PC-9 (cell line): ENCODE measurements at regions not wholly inside any gene's neighbourhood (a gene's known extent, or its start where the extent isn't known, plus 50 kb on each side); places are given as distances from the start of the nearest gene placed in this dataset.

ENCODE experiments used
- CTCF ChIP-seq: fragments of 200-600 bp; sonication (generic); conservative IDR thresholded peaks from 2 replicates; pipeline ENCODE4 v1.6.1; 2017; ENCODE audit warnings: mixed run types, antibody characterized with exemption, mild to moderate bottlenecking, moderate library complexity
- EZH2 ChIP-seq: fragments of 200-600 bp; sonication (generic); IDR thresholded peaks from 2 replicates; pipeline ENCODE4 v1.8.0; 2017; ENCODE audit warnings: antibody characterized with exemption, low read depth

- no peak for TF ChIP-seq EZH2
- TF ChIP-seq CTCF: no peak
These were observed 51.7 kb upstream of the COL8A1 start for GRCh38 chr3:99586701-99587100.
